HCT116 (cell line): ENCODE measurements at regions not wholly inside any gene's neighbourhood (a gene's known extent, or its start where the extent isn't known, plus 50 kb on each side); places are given as distances from the start of the nearest gene placed in this dataset.

Experiments
- ATAC-seq: fragments of 200-7000 bp; cut with Tn5 transposase; 2 replicates; pipeline ENCODE4 v1.9.1; 2020; ENCODE audit warnings: mild to moderate bottlenecking, moderate library complexity
- BruUV-seq: library from RNA; stranded (reverse); fragments of 400-500 nt; replicated peaks from 2 replicates; lab custom pipeline; 2021; lab: Mats Ljungman, UMichigan
- CTCF ChIA-PET: fragments of 300-600 bp; sonication (Branson Sonifier 250); formaldehyde crosslinking; loops from one replicate; lab custom pipeline; 2021; ENCODE audit warnings: antibody characterized with exemption; lab: Charles Lee
- POLR2A ChIA-PET: fragments of 300-600, 350-600 bp; sonication (Branson Sonifier 250); formaldehyde crosslinking; loops from one replicate; lab custom pipeline; 2021; ENCODE audit warnings: antibody characterized with exemption; lab: Charles Lee
- RAD21 ChIA-PET, 2 experiments: fragments of 300-600 bp; sonication (Branson Sonifier 250); formaldehyde crosslinking; loops; one replicate each; lab custom pipeline; 2023; ENCODE audit warnings: low total read pairs in 2 of 2; ENCODE audit not compliant: uncharacterized antibody in 2 of 2, unreplicated experiment in 2 of 2, low non-redundant PET in 1 of 2; lab: Charles Lee
- DNase-seq: peaks from one replicate; pipeline ENCODE4 v3.0.0-alpha.2; 2010; ENCODE audit warnings: low read depth, low spot score
- H2AFZ ChIP-seq: fragments of 200-600 bp; shearing (Covaris generic), sonication (generic); 2 replicates; pipeline ENCODE4 v1.6.1; 2017; ENCODE audit warnings: low read depth, mixed run types, mixed read lengths, antibody characterized with exemption, low read length; ENCODE audit not compliant: poor library complexity, severe bottlenecking
- H3K27ac ChIP-seq: 2 replicates; pipeline ENCODE4 v1.5.1; 2012; ENCODE audit warnings: low read depth, low read length
- H3K27me3 ChIP-seq: fragments of 200-600 bp; sonication (generic); 2 replicates; pipeline ENCODE4 v1.6.1; 2016; ENCODE audit warnings: mixed run types, low read length, mixed read lengths; ENCODE audit not compliant: insufficient read depth
- H3K36me3 ChIP-seq, 2 experiments: fragments of 200-500 bp in 1 of 2; fragments of 200-600 bp in 1 of 2; sonication (Bioruptor generic) in 1 of 2; sonication (generic) in 1 of 2; 2 replicates each; pipeline versions ENCODE4 v1.5.1 to v1.6.1; 2014 to 2016; ENCODE audit warnings: low read length in 2 of 2, inconsistent platforms in 1 of 2, mixed read lengths in 1 of 2, mixed run types in 1 of 2; ENCODE audit not compliant: insufficient read depth in 2 of 2, control insufficient read depth in 1 of 2
- H3K4me1 ChIP-seq, 2 experiments: fragments of 200-600 bp in 1 of 2; sonication (generic) in 1 of 2; 2 replicates each; pipeline versions ENCODE4 v1.5.1 to v1.6.1; 2012 to 2017; ENCODE audit warnings: low read length in 2 of 2, inconsistent platforms in 1 of 2, mild to moderate bottlenecking in 1 of 2, mixed read lengths in 1 of 2, mixed run types in 1 of 2, moderate library complexity in 1 of 2; ENCODE audit not compliant: insufficient read depth in 2 of 2, control insufficient read depth in 1 of 2
- H3K4me2 ChIP-seq: fragments of 200-600 bp; sonication (generic); 2 replicates; pipeline ENCODE4 v1.6.1; 2017; ENCODE audit warnings: mixed run types, low read length, mixed read lengths
- H3K4me3 ChIP-seq, 2 experiments: fragments of 200-600 bp in 1 of 2; sonication (generic) in 1 of 2; replicated peaks in 1 of 2; 2 replicates each; pipeline ENCODE4 v1.5.1; 2011 to 2016; ENCODE audit warnings: low read length in 2 of 2, control low read depth in 1 of 2, low read depth in 1 of 2, mild to moderate bottlenecking in 1 of 2, mixed read lengths in 1 of 2, mixed run types in 1 of 2
- H3K79me2 ChIP-seq: fragments of 200-600 bp; sonication (generic); 2 replicates; pipeline ENCODE4 v1.6.1; 2017; ENCODE audit warnings: mild to moderate bottlenecking, mixed run types, low read length, moderate library complexity, mixed read lengths; ENCODE audit not compliant: insufficient read depth
- H3K9ac ChIP-seq: fragments of 200-600 bp; sonication (generic); 2 replicates; pipeline ENCODE4 v1.6.1; 2016; ENCODE audit warnings: low read length, mixed read lengths
- H3K9me2 ChIP-seq: fragments of 200-600 bp; sonication (generic), shearing (Covaris generic); 2 replicates; pipeline ENCODE4 v1.6.1; 2017; ENCODE audit warnings: mixed run types, mild to moderate bottlenecking, moderate library complexity; ENCODE audit not compliant: insufficient read depth
- H3K9me3 ChIP-seq, 2 experiments: fragments of 200-500 bp in 1 of 2; fragments of 200-600 bp in 1 of 2; sonication (Bioruptor generic) in 1 of 2; sonication (generic) in 1 of 2; 2 replicates each; pipeline ENCODE4 v1.6.1; 2014 to 2017; ENCODE audit warnings: low read length in 2 of 2, mixed read lengths in 2 of 2, inconsistent platforms in 1 of 2, low read depth in 1 of 2, mild to moderate bottlenecking in 1 of 2, mixed run types in 1 of 2, moderate library complexity in 1 of 2; ENCODE audit not compliant: control insufficient read depth in 1 of 2, insufficient read depth in 1 of 2
- H4K20me1 ChIP-seq: fragments of 200-600 bp; sonication (generic), shearing (Covaris generic); 2 replicates; pipeline ENCODE4 v1.6.1; 2017; ENCODE audit warnings: mixed run types, mild to moderate bottlenecking, moderate library complexity; ENCODE audit not compliant: insufficient read depth
- CTCF ChIP-seq, 3 experiments: fragments of 200-600 bp in 1 of 3; sonication (generic) in 1 of 3; IDR thresholded peaks in 2 of 3; conservative IDR thresholded peaks in 1 of 3; 2 replicates each; pipeline ENCODE4 v1.5.1; 2012 to 2017; ENCODE audit warnings: low read depth in 2 of 3, low read length in 2 of 3, antibody characterized with exemption in 1 of 3, borderline replicate concordance in 1 of 3, control low read depth in 1 of 3, mild to moderate bottlenecking in 1 of 3, mixed read lengths in 1 of 3, mixed run types in 1 of 3, moderate library complexity in 1 of 3; ENCODE audit not compliant: insufficient read depth in 1 of 3
- EGR1 ChIP-seq: IDR thresholded peaks from 2 replicates; pipeline ENCODE4 v1.6.1; 2012; ENCODE audit warnings: low read depth
- EZH2 ChIP-seq: fragments of 200-600 bp; sonication (generic); IDR thresholded peaks from 2 replicates; pipeline ENCODE4 v1.6.1; 2017; ENCODE audit warnings: antibody characterized with exemption, mixed run types
- POLR2A ChIP-seq: IDR thresholded peaks from 2 replicates; pipeline ENCODE4 v1.7.0; 2011; ENCODE audit warnings: borderline replicate concordance; ENCODE audit not compliant: insufficient read depth, insufficient read length; ENCODE audit errors: extremely low read depth
- SIN3A ChIP-seq: IDR thresholded peaks from 2 replicates; pipeline ENCODE4 v1.6.1; 2012; ENCODE audit warnings: low read depth
- SRF ChIP-seq: IDR thresholded peaks from 2 replicates; pipeline ENCODE4 v1.6.1; 2012; ENCODE audit warnings: low read depth
- TCF7L2 ChIP-seq: IDR thresholded peaks from 2 replicates; pipeline ENCODE4 v1.7.0; 2011; ENCODE audit warnings: borderline replicate concordance, inconsistent platforms; ENCODE audit not compliant: insufficient read depth, insufficient read length; ENCODE audit errors: extremely low read depth
- YY1 ChIP-seq: IDR thresholded peaks from 2 replicates; pipeline ENCODE4 v1.6.1; 2011; ENCODE audit warnings: low read length, low read depth, moderate library complexity, mild to moderate bottlenecking; ENCODE audit not compliant: insufficient replicate concordance; ENCODE audit errors: extremely low read depth
- ZFX ChIP-seq: fragments of 450-650 bp; IDR thresholded peaks from 2 replicates; pipeline ENCODE4 v1.6.1; 2017
- intact Hi-C: fragments of 100-400 bp; cut with micrococcal nuclease; formaldehyde crosslinking; loops from 2 replicates; pipeline ENCODE4 v1.10.0; 2022
- TF ChIP-seq, protein P1 (sequence below): IDR thresholded peaks from 2 replicates; pipeline ENCODE4 v1.6.1; 2012

DNA sequence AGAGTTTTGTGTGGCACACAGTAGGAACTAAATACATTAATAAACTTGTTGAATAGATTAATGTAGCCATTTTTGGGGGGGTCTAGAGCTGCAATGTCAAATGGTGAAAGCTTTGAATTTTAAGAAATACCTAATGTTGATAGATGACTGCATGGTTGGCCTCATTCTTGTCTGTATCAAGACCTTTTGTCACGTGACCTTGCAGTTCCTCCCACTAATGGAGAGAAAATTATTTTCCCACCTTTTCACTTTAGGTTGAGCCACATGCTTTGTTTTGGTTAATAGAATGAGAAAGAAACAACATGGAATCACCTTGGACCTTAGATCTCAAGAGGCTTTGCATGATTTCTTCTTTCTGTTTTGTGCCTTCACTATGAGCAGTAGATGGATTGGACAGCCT, 223.6 kb upstream of the DEPDC1 start:
- TF ChIP-seq SIN3A (no peak), ZFX (no peak), TCF7L2 (no peak), EGR1 (no peak), YY1 (no peak), SRF (no peak), POLR2A (no peak), CTCF (IDR thresholded peaks at IDR 0.05 in 2 of 3, conservative IDR thresholded peaks at IDR 0.05 in 1 of 3; ENCODE audit: borderline replicate concordance in 1 of 3, insufficient read depth in 1 of 3, low read depth in 2 of 3, low read length in 2 of 3) (no peak), EZH2 (no peak)
- TF ChIP-seq, protein P1, sequence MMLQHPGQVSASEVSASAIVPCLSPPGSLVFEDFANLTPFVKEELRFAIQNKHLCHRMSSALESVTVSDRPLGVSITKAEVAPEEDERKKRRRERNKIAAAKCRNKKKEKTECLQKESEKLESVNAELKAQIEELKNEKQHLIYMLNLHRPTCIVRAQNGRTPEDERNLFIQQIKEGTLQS, result no peak
- DNase-seq, result no peak

More for the DNA sequence above, 223.6 kb upstream of the DEPDC1 start:
- intact Hi-C loops, result no loop called here
- ChIA-PET RAD21 (no interaction called here), POLR2A (no interaction called here), CTCF (no interaction called here)
- no peaks in the 10 kb centered on the region for H3K4me1 ChIP-seq
- H3K9me2 ChIP-seq, result no peaks in the 10 kb centered on the region
- no peak overlapping the region for H3K4me2 ChIP-seq
- H3K4me3 ChIP-seq, result no peak overlapping the region
- H3K36me3 ChIP-seq, result no peaks in the 10 kb centered on the region
- no peak overlapping the region for H3K27ac ChIP-seq
- no peaks in the 10 kb centered on the region for H4K20me1 ChIP-seq
- no TSS peak for BruUV-seq
- H3K9me3 ChIP-seq, result no peaks in the 10 kb centered on the region
- no peak for ATAC-seq
- no peak overlapping the region for H3K9ac ChIP-seq
- H3K79me2 ChIP-seq, result no peaks in the 10 kb centered on the region
- no peaks in the 10 kb centered on the region for H3K27me3 ChIP-seq
- H2AFZ ChIP-seq, result no peak overlapping the region
